ENCODE measurements at regions not wholly inside any gene's neighbourhood (a gene's known extent, or its start where the extent isn't known, plus 50 kb on each side); places are given as distances from the start of the nearest gene placed in this dataset.
"Not testable (repeated sequence)": the region's sequence is repeated elsewhere in the genome, so short reads cannot be mapped to it uniquely, and the experiment has no call there.

DNA sequence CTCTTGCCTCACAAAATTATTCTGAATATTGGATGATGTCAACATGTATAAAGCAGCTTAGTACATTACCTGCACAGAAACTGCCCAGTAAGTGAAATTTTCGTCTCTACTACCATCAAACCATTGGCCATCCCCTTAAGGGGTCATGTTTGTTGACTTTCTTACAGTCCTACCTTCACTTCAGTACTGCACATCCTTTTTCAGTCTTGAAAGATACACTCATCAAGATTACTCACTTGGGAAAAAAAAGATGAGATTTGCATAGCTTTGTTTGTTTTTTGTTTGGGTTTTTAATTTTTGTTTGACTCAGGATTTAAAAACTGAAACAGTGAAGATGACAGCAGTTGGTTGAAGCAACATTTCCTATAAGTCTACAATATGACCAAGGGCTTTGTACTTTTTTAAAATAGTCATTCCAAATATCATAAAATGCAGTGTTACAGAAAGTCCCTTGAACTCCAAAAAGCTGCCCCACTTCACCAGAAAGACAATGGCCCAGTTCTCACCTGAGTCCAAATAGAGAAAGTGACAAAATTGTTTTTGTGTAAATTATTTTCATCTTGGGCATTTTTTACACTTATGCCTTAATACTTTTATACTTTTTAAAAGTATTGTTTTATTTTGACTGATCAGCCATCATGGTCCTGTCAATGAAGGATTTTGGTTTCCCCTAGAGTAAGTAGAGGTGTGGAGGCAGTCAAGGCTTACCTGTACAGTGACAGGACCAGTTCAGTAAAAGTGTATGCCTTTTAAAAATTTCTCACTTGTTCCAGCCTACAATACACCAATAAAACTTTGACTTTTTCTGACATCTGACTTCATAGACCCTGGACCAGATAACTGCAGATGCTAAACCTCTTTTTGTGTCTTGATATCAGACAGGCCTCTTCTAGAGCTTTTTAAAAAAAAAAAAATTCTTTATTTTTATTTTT, 59.7 kb upstream of the EDA2R start:
- Histone ChIP-seq H3K27me3 (ENCODE audit: low read length) (no peaks in the 10 kb centered on the region), H3K9me3 (ENCODE audit: insufficient read depth, low read length) (no peaks in the 10 kb centered on the region), H4K20me1 (ENCODE audit: low read depth, low read length) (no peaks in the 10 kb centered on the region)

DNA sequence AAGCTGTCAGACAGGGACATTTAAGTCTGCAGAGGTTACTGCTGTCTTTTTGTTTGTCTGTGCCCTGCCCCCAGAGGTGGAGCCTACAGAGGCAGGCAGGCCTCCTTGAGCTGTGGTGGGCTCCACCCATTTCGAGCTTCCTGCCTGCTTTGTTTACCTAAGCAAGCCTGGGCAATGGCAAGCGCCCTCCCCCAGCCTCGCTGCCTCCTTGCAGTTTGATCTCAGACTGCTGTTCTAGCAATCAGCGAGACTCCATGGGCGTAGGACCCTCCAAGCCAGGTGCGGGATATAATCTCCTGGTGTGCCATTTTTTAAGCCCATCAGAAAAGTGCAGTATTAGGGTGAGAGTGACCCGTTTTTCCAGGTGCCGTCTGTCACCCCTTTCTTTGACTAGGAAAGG, 53.6 kb upstream of the EDA2R start:
- H3K79me2 ChIP-seq (ENCODE audit: insufficient read depth, low read length); H3K9me3 ChIP-seq (ENCODE audit: insufficient read depth, low read length); H3K36me3 ChIP-seq (ENCODE audit: low read length); H3K9me2 ChIP-seq (replicated peaks; ENCODE audit: insufficient read depth, low read length); H3K4me2 ChIP-seq (ENCODE audit: low read depth, low read length, poor library complexity, severe bottlenecking); H4K20me1 ChIP-seq (ENCODE audit: low read depth, low read length); H3K27me3 ChIP-seq (ENCODE audit: low read length); H3F3A ChIP-seq (ENCODE audit: insufficient read depth); H3K9ac ChIP-seq (ENCODE audit: low read length); H3K27ac ChIP-seq (ENCODE audit: low read depth, low read length); H3K4me3 ChIP-seq (ENCODE audit: insufficient read depth, low read length, poor library complexity, severe bottlenecking); H2AFZ ChIP-seq (ENCODE audit: low read depth, low read length, severe bottlenecking): not testable (repeated sequence)

More for the DNA sequence above, 59.7 kb upstream of the EDA2R start:
- no peaks in the 10 kb centered on the region for H3K36me3 ChIP-seq (ENCODE audit: low read length)
- H3F3A ChIP-seq (ENCODE audit: insufficient read depth) = no peaks in the 10 kb centered on the region
- H3K9ac ChIP-seq (ENCODE audit: low read length) = no peak overlapping the region
- no peaks in the 10 kb centered on the region for H3K9me2 ChIP-seq (replicated peaks; ENCODE audit: insufficient read depth, low read length)
- H3K27ac ChIP-seq (ENCODE audit: low read depth, low read length) = no peak overlapping the region
- H3K79me2 ChIP-seq (ENCODE audit: insufficient read depth, low read length) = no peaks in the 10 kb centered on the region
- H2AFZ ChIP-seq (ENCODE audit: low read depth, low read length, severe bottlenecking) = no peak overlapping the region
- H3K4me3 ChIP-seq (ENCODE audit: insufficient read depth, low read length, poor library complexity, severe bottlenecking) = no peak overlapping the region
- TF ChIP-seq, protein P1, sequence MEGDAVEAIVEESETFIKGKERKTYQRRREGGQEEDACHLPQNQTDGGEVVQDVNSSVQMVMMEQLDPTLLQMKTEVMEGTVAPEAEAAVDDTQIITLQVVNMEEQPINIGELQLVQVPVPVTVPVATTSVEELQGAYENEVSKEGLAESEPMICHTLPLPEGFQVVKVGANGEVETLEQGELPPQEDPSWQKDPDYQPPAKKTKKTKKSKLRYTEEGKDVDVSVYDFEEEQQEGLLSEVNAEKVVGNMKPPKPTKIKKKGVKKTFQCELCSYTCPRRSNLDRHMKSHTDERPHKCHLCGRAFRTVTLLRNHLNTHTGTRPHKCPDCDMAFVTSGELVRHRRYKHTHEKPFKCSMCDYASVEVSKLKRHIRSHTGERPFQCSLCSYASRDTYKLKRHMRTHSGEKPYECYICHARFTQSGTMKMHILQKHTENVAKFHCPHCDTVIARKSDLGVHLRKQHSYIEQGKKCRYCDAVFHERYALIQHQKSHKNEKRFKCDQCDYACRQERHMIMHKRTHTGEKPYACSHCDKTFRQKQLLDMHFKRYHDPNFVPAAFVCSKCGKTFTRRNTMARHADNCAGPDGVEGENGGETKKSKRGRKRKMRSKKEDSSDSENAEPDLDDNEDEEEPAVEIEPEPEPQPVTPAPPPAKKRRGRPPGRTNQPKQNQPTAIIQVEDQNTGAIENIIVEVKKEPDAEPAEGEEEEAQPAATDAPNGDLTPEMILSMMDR (IDR thresholded peaks at IDR 0.05; ENCODE audit: insufficient read depth, low read length, poor library complexity, severe bottlenecking) = no peak
- no peak for TF ChIP-seq EZH2phosphoT487 (conservative IDR thresholded peaks at IDR 0.05; ENCODE audit: low read length)
- no peak overlapping the region for H3K4me2 ChIP-seq (ENCODE audit: low read depth, low read length, poor library complexity, severe bottlenecking)
